HG03520 (cell line): ENCODE measurements at regions not wholly inside any gene's neighbourhood (a gene's known extent, or its start where the extent isn't known, plus 50 kb on each side); places are given as distances from the start of the nearest gene placed in this dataset.

ENCODE experiments used
- ATAC-seq: cut with Tn5 transposase; IDR thresholded peaks from one replicate; pipeline ENCODE4 v1.9.1; 2021; ENCODE audit warnings: mild to moderate bottlenecking, moderate library complexity; ENCODE audit not compliant: unreplicated experiment

- ATAC-seq: no peak
These were observed 143.3 kb downstream of the GLI2 start for GRCh38 chr2:120878970-120879369.

GRCh38 chr2:120879431-120880295, 144.0 kb downstream of the GLI2 start:
- no peak for ATAC-seq

- no peak for ATAC-seq
These were observed 144.7 kb downstream of the GLI2 start for GRCh38 chr2:120880381-120880780.

- no peak for ATAC-seq
These were observed 146.5 kb downstream of the GLI2 start for GRCh38 chr2:120881981-120882788.

GRCh38 chr2:120883607-120884440, 148.2 kb downstream of the GLI2 start:
- no peak for ATAC-seq

GRCh38 chr2:120884472-120885290, 149.0 kb downstream of the GLI2 start:
- ATAC-seq: no peak

- no peak for ATAC-seq
These were observed 149.7 kb downstream of the GLI2 start for GRCh38 chr2:120885321-120885720.

GRCh38 chr2:120885749-120886148, 150.1 kb downstream of the GLI2 start:
- no peak for ATAC-seq

- no peak for ATAC-seq
These were observed 151.1 kb downstream of the GLI2 start for GRCh38 chr2:120886534-120887319.

GRCh38 chr2:120887320-120887697, 151.6 kb downstream of the GLI2 start:
- no peak for ATAC-seq

- no peak for ATAC-seq
These were observed 152.1 kb downstream of the GLI2 start for GRCh38 chr2:120887741-120888231.

GRCh38 chr2:120888851-120889250, 153.2 kb downstream of the GLI2 start:
- no peak for ATAC-seq

GRCh38 chr2:120889936-120890335, 154.3 kb downstream of the GLI2 start:
- ATAC-seq: no peak

GRCh38 chr2:120890566-120891360, 155.1 kb downstream of the GLI2 start:
- ATAC-seq: no peak

GRCh38 chr2:120892271-120892966, 156.8 kb downstream of the GLI2 start:
- no peak for ATAC-seq

GRCh38 chr2:120892967-120893667, 157.4 kb downstream of the GLI2 start:
- no peak for ATAC-seq
